ENCODE measurements at regions not wholly inside any gene's neighbourhood (a gene's known extent, or its start where the extent isn't known, plus 50 kb on each side); places are given as distances from the start of the nearest gene placed in this dataset.

GRCh38 chr4:52201715-52202114 is 150.6 kb downstream of the SPATA18 start:
- no peak for TF ChIP-seq POLR2A (IDR thresholded peaks at IDR 0.05)
- no peak for TF ChIP-seq CTCF (IDR thresholded peaks at IDR 0.05)
